Testis (tissue), 2 donors: ENCODE measurements at regions not wholly inside any gene's neighbourhood (a gene's known extent, or its start where the extent isn't known, plus 50 kb on each side); places are given as distances from the start of the nearest gene placed in this dataset.

Experiments
- DNase-seq: peaks from one replicate; pipeline ENCODE4 v3.0.0-alpha.2; 2019
- H3K27ac ChIP-seq, 2 donors: fragments of 200-600 bp; sonication (generic); one replicate each; pipeline ENCODE4 v1.5.1; 2019
- H3K27me3 ChIP-seq: fragments of 200-600 bp; sonication (generic); one replicate; pipeline ENCODE4 v1.5.1; 2019
- H3K36me3 ChIP-seq: fragments of 200-600 bp; sonication (generic); one replicate; pipeline ENCODE4 v1.5.1; 2017; ENCODE audit warnings: low read depth; ENCODE audit errors: missing control alignments
- H3K4me1 ChIP-seq: fragments of 200-600 bp; sonication (generic); one replicate; pipeline ENCODE4 v1.5.1; 2019
- H3K4me3 ChIP-seq, 2 donors: fragments of 200-600 bp; sonication (generic); one replicate each; pipeline ENCODE4 v1.5.1; 2017 to 2019
- H3K9me3 ChIP-seq: fragments of 200-600 bp; sonication (generic); one replicate; pipeline ENCODE4 v1.5.1; 2017
- POLR2A ChIP-seq: fragments of 450-650 bp; IDR thresholded peaks from one replicate; pipeline ENCODE4 v1.6.1; 2017; ENCODE audit warnings: antibody characterized with exemption, mild to moderate bottlenecking, moderate library complexity
- WGBS, 2 donors: methylation state at CpG; one replicate each; pipeline ENCODE4 v1.1.5; 2018; 5-methylcytosine and 5-hydroxymethylcytosine counted together
- intact Hi-C: fragments of 100-400 bp; cut with DNase I; formaldehyde crosslinking; loops from one replicate; pipeline ENCODE4 v1.15.1; 2023; ENCODE audit warnings: low total_unique reads
- TF ChIP-seq, protein P1 (sequence below), 3 experiments: fragments of 450-650 bp in 2 of 3; fragments of 200-600 bp in 1 of 3; sonication (generic) in 1 of 3; IDR thresholded peaks; one replicate each; pipeline ENCODE4 v1.5.1; 2016 to 2019; ENCODE audit warnings: antibody characterized with exemption in 3 of 3, mild to moderate bottlenecking in 2 of 3, moderate library complexity in 1 of 3

DNA sequence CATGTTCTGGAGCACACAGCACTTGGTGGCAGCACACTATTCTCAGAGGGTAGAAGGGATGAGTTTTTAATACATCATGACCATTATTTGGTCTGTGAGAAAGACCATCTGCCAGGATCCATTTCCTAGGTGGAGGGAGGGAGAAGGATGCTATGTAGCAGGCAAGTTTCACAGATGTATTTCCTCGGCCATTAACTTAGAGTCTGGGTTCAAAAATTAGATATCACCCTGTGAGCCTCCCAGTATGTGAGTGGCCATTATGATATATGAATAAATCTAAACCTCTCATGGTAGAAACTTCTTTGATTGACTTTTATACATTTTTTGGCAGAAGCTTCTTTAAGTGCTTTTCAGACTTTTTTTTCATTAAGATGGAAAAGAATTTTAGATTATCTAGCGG is 133.9 kb downstream of the SREK1 start:
- Histone ChIP-seq H3K27me3 (no peaks in the 10 kb centered on the region), H3K4me1 (no peaks in the 10 kb centered on the region), H3K36me3 (no peaks in the 10 kb centered on the region), H3K4me3 (no peak overlapping the region), H3K27ac (no peak overlapping the region), H3K9me3 (no peaks in the 10 kb centered on the region)
- 85 to 93% methylated on average over 2 of the region's 2 CpGs for WGBS, 2 donors
- intact Hi-C loops, result no loop called here
- no peak for DNase-seq
- TF ChIP-seq, protein P1, sequence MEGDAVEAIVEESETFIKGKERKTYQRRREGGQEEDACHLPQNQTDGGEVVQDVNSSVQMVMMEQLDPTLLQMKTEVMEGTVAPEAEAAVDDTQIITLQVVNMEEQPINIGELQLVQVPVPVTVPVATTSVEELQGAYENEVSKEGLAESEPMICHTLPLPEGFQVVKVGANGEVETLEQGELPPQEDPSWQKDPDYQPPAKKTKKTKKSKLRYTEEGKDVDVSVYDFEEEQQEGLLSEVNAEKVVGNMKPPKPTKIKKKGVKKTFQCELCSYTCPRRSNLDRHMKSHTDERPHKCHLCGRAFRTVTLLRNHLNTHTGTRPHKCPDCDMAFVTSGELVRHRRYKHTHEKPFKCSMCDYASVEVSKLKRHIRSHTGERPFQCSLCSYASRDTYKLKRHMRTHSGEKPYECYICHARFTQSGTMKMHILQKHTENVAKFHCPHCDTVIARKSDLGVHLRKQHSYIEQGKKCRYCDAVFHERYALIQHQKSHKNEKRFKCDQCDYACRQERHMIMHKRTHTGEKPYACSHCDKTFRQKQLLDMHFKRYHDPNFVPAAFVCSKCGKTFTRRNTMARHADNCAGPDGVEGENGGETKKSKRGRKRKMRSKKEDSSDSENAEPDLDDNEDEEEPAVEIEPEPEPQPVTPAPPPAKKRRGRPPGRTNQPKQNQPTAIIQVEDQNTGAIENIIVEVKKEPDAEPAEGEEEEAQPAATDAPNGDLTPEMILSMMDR (IDR thresholded peaks at IDR 0.05), result no peak
- no peak for TF ChIP-seq POLR2A

DNA sequence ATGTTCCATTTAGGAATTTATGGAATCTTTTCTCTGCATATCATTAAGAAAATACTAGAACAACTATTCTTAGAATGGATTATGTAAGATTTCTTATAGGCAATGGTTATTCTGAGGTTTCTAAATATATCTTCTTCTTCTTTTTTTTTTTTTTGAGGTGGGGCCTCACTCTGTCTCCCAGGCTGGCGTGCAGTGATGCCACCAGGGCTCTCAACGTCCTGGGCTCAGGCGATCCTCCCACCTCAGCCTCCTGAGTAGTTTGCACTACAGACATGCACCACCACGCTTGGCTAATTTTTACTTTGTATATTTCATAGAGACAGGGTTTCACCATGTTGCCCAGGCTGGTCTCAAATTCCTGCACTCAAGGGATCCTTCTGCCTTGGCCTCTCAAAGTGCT is 137.2 kb downstream of the SREK1 start:
- no peak overlapping the region for H3K4me3 ChIP-seq
- TF ChIP-seq POLR2A, result no peak
- TF ChIP-seq, protein P1 (IDR thresholded peaks at IDR 0.05), result no peak
- WGBS, 2 donors, result 53 to 58% methylated on average over 4 of the region's 4 CpGs
- H3K36me3 ChIP-seq, result no peaks in the 10 kb centered on the region
- H3K27ac ChIP-seq, result no peak overlapping the region
- intact Hi-C loops, result no loop called here
- no peaks in the 10 kb centered on the region for H3K9me3 ChIP-seq
- H3K27me3 ChIP-seq, result no peaks in the 10 kb centered on the region
- H3K4me1 ChIP-seq, result no peaks in the 10 kb centered on the region
- no peak for DNase-seq

DNA sequence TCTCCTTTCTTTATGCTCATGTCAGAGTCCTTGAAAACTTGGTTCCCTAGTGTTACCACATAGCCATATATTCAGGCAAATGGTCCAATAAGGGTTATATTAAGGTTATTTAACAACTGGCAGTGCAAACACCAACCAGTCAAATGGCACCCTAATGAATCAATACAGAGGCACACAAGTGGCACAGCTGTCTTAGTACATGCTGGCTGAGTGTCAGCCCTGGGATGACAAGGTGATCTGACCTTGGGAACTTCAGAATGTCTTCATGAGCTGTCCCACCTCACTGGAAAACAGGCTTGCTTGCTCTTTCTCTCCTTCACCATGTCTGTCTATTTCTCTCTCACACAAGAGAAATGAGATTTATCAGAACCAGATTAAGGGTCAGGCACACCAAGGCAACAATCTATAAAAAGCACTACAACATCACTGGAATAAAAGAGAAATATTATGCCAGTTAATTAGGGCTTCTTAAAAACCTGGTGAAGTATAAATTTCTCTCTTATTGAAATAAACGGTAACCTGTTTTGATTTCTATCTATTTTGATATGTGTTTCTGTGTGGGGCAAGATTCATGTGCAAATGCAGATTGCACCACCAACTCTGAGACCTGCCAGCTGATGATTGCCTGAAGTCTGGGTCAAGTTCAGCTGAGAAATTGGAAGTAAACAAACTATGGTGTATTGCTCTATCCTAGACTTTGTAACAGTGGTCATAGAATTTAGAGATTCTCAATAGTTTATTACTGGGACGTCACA is 140.7 kb downstream of the SREK1 start:
- intact Hi-C loops, result no loop called here

DNA sequence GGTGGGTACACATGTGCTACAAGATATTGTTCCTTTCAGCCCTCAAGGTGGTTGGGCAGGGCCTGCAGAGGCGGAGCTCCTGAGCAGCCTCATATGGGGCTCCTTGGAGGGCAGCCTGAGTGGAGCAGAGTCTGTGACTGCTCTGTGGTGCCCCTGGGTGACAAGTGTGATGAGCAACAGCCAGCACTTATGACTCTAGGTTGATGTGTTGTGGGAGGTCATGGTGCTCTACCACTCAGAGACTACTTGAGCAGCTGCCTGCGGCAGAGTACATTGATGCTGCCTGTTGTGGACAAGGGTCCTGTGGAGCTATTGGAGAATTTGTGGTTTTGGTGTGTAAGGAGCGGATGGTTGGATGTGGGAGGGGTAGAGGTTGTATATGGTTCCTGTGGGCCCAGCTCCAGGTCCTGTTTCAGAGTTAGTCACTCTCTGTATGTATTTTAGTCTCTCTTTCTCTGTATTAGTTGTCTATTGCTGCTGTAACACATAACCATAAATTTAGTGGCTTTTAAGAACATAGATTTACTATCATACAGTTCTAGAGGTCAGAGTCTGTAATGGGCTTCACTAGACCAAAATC is 141.3 kb downstream of the SREK1 start:
- intact Hi-C loops, result no loop called here

More for the DNA sequence above, 140.7 kb downstream of the SREK1 start:
- no peak for DNase-seq
- TF ChIP-seq, protein P1 (IDR thresholded peaks at IDR 0.05), result no peak
- no peak for TF ChIP-seq POLR2A
- no peaks in the 10 kb centered on the region for H3K36me3 ChIP-seq
- H3K27me3 ChIP-seq, result no peaks in the 10 kb centered on the region
- H3K27ac ChIP-seq, result no peak overlapping the region
- H3K4me3 ChIP-seq, result no peak overlapping the region
- no peaks in the 10 kb centered on the region for H3K4me1 ChIP-seq
- no peaks in the 10 kb centered on the region for H3K9me3 ChIP-seq
- WGBS, 2 donors, result 73 to 84% methylated on average over 2 of the region's 2 CpGs

More for the DNA sequence above, 141.3 kb downstream of the SREK1 start:
- no peak for TF ChIP-seq POLR2A
- TF ChIP-seq, protein P1 (IDR thresholded peaks at IDR 0.05), result no peak
- WGBS, 2 donors, result 95 to 100% methylated on average over 3 of the region's 3 CpGs
- Histone ChIP-seq H3K4me3 (no peak overlapping the region), H3K27me3 (no peaks in the 10 kb centered on the region), H3K4me1 (no peaks in the 10 kb centered on the region), H3K9me3 (no peaks in the 10 kb centered on the region), H3K36me3 (no peaks in the 10 kb centered on the region), H3K27ac (no peak overlapping the region)
- no peak for DNase-seq
